NK-92 treated with Interleukin-12 subunit alpha and Interleukin-12 subunit beta, amount 100 ng/mL, for 24 hours (cell line): ENCODE measurements at regions not wholly inside any gene's neighbourhood (a gene's known extent, or its start where the extent isn't known, plus 50 kb on each side); places are given as distances from the start of the nearest gene placed in this dataset.
"Not testable (repeated sequence)": the region's sequence is repeated elsewhere in the genome, so short reads cannot be mapped to it uniquely, and the experiment has no call there.

ENCODE experiments used
- DNase-seq: peaks from one replicate; lab custom pipeline; 2025; lab: John Stamatoyannopoulos, UW

DNA sequence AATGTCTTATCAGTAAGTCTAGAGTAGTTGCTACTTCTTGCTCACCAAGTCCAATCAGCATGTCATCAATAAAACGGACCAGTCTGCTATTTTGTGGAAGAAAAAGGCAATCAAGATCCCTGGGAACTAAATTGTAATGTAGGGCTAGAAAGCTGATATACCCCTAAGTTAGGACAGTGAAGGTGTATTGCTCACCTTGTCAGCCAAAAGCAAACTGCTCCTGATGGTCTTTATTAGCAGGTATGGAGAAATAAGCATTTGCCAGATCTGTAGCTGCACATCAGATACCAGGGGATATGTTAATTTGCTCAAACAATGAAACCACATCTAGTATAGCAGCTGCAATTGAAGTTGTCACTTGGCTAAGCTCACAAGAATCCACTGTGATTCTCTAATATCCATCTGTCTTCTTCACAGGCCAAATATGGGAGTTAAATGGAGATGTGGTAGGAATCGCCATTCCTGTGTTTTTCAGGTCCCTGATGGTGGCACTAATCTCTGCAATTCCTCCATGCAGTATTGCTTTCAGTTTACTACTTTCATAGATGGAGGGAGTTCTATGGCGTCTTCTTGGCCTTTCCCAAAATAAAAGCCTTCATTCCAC, 75.0 kb downstream of the TMEM237 start:
- DNase-seq = no peak

DNA sequence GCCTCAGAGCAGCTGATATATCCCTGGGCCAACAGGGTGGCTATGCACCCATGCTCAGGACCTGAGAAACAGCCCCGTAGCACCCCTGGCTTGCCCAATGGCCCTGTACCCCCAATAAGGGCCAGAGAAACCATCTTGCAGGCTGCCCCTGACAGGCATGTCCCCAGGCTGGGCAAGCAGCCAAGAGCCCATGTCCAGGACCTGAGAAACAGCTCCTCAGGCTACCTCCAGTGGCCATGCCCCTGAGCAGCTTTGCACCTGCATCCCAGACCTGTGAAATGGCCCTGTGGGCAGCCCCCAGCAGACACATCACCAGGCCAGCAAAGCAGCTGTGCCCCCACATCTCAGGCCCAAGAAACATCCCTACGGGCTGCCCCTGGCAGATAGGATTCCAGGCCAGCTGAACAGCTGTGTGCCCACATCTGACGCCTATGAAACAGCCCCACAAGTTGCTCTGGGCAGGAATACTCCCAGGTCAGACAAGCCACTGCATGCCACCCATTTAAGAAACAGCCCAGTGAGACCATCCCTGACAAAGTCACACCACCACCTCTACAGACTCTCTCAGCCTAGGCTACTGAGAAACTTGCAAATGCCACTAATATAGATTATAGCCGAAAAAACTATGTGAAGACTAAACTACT, 84.1 kb downstream of the TMEM237 start:
- no peak for DNase-seq

DNA sequence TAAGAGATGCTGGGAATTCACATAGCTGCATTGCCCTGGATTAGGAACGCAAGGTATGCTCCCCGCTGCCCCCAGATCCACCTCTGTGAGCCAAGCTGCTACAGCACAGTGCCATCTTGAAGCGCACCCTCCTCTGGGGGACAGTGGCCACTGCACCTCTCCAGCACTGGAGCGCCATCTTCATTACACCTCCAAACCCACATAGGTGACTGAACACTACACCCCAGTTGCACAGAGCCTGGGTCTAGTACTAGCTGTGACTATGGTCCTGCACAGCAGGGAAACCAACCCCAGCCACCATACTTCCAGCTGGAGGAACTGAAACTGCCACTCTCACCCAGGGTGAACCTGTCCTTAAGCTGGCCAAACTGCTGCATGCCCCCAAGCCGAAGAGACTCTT, 84.6 kb downstream of the TMEM237 start:
- DNase-seq = no peak

DNA sequence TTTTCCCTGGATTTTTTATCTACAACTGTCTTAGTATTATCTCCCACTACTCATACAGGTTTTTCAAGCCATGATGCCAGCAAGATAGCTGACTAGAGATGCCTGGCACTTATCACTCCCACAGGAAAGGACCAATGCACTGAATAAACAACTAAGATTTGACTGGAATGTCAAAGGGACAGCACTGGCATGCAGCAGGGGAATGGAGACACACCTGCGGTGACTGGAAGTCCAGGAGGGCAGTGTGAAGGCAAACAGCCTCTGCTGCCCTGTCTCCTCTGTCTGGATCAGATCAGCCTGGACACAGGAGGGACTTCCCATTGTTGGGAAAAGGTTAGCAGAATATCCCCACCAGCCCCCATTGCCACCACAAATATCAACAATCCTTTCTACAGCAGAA, 85.1 kb downstream of the TMEM237 start:
- no peak for DNase-seq

DNA sequence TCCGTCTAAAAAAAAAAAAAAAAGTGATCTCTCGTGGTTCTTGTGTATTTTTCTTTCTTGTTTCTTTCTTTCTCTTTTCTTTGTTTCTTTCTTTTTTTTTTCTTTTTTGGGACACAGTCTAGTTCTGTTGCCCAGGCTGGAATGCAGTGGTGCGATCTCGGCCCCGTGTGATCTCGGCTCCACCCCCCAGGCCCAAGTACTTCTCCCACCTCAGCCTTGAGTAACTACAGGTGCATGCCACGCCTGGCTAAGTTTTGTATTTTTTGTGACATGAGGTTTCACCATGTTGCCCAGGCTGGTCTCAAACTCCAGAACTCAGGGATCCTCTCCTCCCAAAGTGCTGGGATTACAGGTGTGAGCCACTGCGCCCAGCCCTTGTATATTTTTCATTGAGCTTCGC, 91.4 kb downstream of the TMEM237 start:
- DNase-seq = no peak

DNA sequence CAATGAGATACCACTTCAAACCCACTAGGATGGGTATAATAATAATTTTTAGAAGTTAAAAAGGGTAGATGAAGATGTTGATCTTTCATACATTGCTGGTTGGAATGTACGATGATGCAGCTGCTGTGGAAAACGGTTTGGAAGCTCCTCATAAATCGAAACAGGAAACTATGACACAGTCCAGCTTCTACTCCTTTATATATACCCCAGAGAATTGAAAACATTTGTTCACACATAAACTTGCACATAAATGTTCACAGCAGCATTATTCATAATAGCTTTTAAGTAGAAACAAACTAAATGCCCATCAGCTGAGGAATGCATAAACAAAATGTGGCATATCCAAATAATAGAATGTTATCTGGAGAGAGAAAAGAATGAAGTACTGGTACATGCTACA, 95.0 kb downstream of the STRADB start:
- DNase-seq = no peak

DNA sequence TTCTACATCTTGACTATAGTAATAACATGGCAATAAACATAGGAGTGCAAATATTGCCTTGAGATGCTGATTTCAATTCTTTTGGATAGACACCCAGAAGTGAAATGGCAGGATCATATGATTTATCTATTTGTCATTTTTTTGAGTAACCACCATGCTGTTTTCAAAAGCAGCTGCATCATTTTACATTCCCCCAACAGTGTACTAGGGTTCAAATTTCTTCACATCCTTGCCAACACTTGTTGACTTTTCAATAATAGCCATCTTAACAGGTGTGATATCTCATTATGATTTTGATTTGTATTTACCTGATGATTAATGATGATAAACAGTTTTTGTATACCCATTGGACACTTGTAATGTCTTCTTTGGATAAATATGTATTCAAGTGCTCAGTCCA, 90.8 kb downstream of the STRADB start:
- DNase-seq = no peak

DNA sequence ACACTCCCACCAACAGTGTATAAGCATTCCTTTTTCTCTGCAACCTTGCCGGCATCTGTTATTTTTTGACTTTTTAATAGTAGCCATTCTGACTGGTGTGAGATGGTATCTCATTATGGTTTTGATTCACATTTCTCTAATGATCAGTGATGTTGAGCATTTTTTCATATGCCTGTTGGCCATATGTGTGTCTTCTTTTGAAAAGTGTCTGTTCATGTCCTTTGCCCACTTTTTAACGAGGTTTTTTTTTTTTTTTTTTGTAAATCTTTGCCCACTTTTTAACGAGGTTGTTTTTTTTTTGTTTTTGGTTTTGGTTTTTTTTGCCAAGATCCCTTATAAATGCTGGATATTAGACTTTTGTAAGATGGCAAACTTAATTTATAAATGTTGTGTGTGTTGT, 87.7 kb downstream of the STRADB start:
- not testable (repeated sequence) for DNase-seq

DNA sequence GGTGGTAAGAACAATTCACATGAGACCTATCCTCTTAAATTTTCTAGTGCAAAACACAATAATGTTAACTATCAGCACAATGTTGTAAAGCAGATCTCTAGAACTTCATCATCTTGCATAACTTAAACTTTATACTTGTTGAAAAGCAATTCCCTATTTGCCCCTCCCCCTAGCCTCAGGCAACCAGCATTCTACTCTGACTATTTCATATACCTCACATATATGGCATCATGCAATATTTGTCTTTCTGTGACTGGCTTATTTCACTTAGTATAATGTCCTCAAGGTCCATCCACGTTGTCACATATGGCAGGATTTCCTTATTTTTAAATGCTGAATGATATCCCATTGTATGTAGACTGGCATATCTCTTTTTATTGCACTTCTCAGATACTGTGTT, 86.5 kb downstream of the STRADB start:
- DNase-seq = no peak

DNA sequence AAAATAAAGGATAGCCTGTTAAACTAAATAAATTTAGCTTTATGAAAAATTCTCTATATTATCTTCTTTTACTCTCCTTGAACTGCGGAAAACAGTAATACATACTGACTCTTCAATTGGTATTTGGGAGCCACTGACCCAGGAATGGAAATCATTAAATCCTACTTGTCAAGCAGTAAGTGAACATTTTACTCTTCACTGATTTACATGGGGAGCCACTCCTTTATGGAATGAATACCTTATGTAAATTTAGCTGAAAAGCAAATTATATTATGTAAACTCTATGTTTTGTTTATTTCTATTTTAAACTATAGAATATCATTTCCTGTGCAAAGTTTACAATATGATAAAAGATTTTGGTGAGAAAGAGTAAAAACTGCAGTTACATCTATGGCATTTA, 85.2 kb downstream of the STRADB start:
- DNase-seq = no peak

DNA sequence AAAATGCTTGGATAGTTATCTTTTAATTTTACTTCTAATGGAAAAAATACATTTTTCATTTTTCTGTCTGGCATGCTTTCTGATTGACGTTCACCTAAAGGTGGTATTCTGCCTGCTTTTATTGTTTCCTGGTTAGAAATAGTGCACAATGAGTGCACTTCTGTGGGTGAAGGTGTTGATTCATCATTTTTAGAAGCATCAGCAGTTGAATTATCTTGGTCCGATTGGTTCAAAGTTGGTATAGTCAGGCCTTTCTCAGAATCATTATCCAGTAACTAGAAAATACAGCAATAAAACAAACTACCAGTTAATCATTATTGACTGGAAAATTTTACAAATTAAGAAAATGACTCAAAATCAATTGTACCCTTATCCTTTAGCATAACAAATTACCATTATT, 84.5 kb downstream of the STRADB start:
- no peak for DNase-seq

DNA sequence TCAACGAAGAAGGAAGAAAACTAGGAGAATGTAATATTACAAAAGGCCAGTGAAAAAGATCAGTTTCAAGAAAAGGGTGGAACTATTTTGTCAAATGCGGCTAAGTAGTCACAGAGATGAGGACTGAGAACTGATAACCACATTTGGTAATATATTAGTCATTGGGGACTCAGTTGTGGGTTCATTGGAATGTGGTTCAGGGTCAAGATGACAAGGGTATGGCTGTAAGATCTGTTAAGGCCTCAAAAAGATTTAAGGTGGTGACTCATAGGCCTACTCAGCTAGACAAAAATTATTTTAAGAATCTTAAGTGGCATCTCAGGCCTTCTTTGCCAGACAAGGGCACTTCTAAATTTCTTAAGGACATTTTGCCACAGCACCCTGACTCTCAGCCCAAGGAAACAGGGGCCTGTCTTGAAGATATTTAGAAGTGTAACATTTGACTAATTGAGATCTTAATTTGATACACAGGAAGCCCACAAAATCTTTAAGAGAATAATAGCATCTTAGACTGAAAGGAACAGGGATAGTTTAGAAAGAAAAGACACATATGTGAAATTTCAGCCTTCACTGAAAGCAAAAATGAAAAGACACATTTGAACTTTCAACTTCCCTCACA, 81.3 kb downstream of the STRADB start:
- peak; percentile 13 for DNase-seq
